ENCODE measurements at regions not wholly inside any gene's neighbourhood (a gene's known extent, or its start where the extent isn't known, plus 50 kb on each side); places are given as distances from the start of the nearest gene placed in this dataset.

DNA sequence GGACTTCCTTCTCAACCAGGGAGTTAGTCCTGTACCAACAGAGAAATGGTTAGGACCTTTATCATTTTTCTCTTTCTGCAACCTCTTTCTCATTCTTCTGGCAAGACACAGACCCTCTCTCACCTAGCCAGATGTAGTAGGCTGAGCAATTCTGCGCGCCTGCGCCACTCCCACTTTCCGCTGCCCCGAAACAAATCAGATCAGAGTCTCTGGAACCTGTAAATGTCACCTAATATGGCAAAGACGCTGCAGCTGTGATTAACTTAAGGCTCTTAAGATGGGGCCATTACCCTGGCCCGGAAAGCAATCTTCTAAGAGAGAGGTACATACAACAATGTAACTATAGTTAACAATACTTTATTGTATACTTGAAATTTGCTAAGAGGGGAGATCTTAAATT, 94.3 kb upstream of the ASIC2 start:
- Histone ChIP-seq H3K4me1 (ENCODE audit: control insufficient read depth in 4 of 4, insufficient read depth in 4 of 4, low read length in 3 of 4) (no peaks in the 10 kb centered on the region), H3K36me3 (ENCODE audit: control insufficient read depth in 4 of 4, insufficient read depth in 3 of 4, low read depth in 1 of 4, low read length in 3 of 4) (no peaks in the 10 kb centered on the region), H3K27me3 (ENCODE audit: control insufficient read depth in 4 of 4, insufficient read depth in 4 of 4, low read length in 3 of 4) (peaks cover 0 to 6% (median 0%) of the 10 kb centered on the region in 4 donors), H3K9ac (ENCODE audit: low read depth in 1 of 2, low read length in 2 of 2) (no peak overlapping the region), H3K4me3 (ENCODE audit: low read depth in 1 of 3, low read length in 3 of 3) (no peak overlapping the region), H3K27ac (ENCODE audit: low read depth in 1 of 2, low read length in 2 of 2) (no peak overlapping the region), H3K9me3 (ENCODE audit: control insufficient read depth in 4 of 4, low read length in 3 of 4) (no peaks in the 10 kb centered on the region)
- DNase-seq (ENCODE audit: low spot score): no peak
- whole genome bisulfite sequencing: 89% methylated on average over 7 of the region's 7 CpGs
- TF ChIP-seq, protein P1, sequence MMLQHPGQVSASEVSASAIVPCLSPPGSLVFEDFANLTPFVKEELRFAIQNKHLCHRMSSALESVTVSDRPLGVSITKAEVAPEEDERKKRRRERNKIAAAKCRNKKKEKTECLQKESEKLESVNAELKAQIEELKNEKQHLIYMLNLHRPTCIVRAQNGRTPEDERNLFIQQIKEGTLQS (IDR thresholded peaks at IDR 0.05): no peak
- TF ChIP-seq SP1 (IDR thresholded peaks at IDR 0.05) (no peak), JUND (IDR thresholded peaks at IDR 0.05) (no peak), RAD21 (IDR thresholded peaks at IDR 0.05) (no peak), EGR1 (IDR thresholded peaks at IDR 0.05; ENCODE audit: low read depth in 2 of 2) (no peak), HNF4G (IDR thresholded peaks at IDR 0.05) (no peak), FOXA1 (IDR thresholded peaks at IDR 0.05) (no peak), CTCF (IDR thresholded peaks at IDR 0.05; ENCODE audit: low read depth, low read length, missing input control) (no peak), NR2F2 (IDR thresholded peaks at IDR 0.05) (no peak), HNF4A (conservative IDR thresholded peaks at IDR 0.05) (no peak), YY1 (IDR thresholded peaks at IDR 0.05) (no peak), TAF1 (conservative IDR thresholded peaks at IDR 0.05) (no peak), GABPA (IDR thresholded peaks at IDR 0.05 in 1 of 2, conservative IDR thresholded peaks at IDR 0.05 in 1 of 2) (no peak), FOXA2 (IDR thresholded peaks at IDR 0.05) (no peak), RXRA (IDR thresholded peaks at IDR 0.05) (no peak)
- TF ChIP-seq, protein P2, sequence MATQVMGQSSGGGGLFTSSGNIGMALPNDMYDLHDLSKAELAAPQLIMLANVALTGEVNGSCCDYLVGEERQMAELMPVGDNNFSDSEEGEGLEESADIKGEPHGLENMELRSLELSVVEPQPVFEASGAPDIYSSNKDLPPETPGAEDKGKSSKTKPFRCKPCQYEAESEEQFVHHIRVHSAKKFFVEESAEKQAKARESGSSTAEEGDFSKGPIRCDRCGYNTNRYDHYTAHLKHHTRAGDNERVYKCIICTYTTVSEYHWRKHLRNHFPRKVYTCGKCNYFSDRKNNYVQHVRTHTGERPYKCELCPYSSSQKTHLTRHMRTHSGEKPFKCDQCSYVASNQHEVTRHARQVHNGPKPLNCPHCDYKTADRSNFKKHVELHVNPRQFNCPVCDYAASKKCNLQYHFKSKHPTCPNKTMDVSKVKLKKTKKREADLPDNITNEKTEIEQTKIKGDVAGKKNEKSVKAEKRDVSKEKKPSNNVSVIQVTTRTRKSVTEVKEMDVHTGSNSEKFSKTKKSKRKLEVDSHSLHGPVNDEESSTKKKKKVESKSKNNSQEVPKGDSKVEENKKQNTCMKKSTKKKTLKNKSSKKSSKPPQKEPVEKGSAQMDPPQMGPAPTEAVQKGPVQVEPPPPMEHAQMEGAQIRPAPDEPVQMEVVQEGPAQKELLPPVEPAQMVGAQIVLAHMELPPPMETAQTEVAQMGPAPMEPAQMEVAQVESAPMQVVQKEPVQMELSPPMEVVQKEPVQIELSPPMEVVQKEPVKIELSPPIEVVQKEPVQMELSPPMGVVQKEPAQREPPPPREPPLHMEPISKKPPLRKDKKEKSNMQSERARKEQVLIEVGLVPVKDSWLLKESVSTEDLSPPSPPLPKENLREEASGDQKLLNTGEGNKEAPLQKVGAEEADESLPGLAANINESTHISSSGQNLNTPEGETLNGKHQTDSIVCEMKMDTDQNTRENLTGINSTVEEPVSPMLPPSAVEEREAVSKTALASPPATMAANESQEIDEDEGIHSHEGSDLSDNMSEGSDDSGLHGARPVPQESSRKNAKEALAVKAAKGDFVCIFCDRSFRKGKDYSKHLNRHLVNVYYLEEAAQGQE (IDR thresholded peaks at IDR 0.05): no peak
- TF ChIP-seq, protein P3, sequence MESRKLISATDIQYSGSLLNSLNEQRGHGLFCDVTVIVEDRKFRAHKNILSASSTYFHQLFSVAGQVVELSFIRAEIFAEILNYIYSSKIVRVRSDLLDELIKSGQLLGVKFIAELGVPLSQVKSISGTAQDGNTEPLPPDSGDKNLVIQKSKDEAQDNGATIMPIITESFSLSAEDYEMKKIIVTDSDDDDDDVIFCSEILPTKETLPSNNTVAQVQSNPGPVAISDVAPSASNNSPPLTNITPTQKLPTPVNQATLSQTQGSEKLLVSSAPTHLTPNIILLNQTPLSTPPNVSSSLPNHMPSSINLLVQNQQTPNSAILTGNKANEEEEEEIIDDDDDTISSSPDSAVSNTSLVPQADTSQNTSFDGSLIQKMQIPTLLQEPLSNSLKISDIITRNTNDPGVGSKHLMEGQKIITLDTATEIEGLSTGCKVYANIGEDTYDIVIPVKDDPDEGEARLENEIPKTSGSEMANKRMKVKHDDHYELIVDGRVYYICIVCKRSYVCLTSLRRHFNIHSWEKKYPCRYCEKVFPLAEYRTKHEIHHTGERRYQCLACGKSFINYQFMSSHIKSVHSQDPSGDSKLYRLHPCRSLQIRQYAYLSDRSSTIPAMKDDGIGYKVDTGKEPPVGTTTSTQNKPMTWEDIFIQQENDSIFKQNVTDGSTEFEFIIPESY (IDR thresholded peaks at IDR 0.05): no peak
- TF ChIP-seq, protein P4, sequence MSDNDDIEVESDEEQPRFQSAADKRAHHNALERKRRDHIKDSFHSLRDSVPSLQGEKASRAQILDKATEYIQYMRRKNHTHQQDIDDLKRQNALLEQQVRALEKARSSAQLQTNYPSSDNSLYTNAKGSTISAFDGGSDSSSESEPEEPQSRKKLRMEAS (IDR thresholded peaks at IDR 0.05): no peak

Measured in liver (tissue), 8 donors.